AG04449 (cell line): ENCODE measurements at regions not wholly inside any gene's neighbourhood (a gene's known extent, or its start where the extent isn't known, plus 50 kb on each side); places are given as distances from the start of the nearest gene placed in this dataset.
A peak's percentile ranks its signal among the peaks of the same experiment; 100 is the strongest.
"Not testable (repeated sequence)": the region's sequence is repeated elsewhere in the genome, so short reads cannot be mapped to it uniquely, and the experiment has no call there.

Source experiments
- CTCF ChIA-PET: fragments of 350-600 bp; formaldehyde crosslinking; extraction: SDS; loops from one replicate; lab custom pipeline; 2021; ENCODE audit warnings: antibody characterized with exemption; lab: Yijun Ruan, JAX
- POLR2A ChIA-PET: fragments of 400-600, 350-600 bp; formaldehyde crosslinking; extraction: SDS; loops from one replicate; lab custom pipeline; 2020; ENCODE audit warnings: antibody characterized with exemption, inconsistent platforms; lab: Yijun Ruan, JAX
- DNase-seq: peaks from one replicate; pipeline ENCODE4 v3.0.0-alpha.2; 2010; ENCODE audit warnings: low read depth, low spot score
- H3K4me3 ChIP-seq: 2 replicates; pipeline ENCODE4 v1.5.1; 2011; ENCODE audit warnings: low read depth, mild to moderate bottlenecking, control low read depth, low read length
- CTCF ChIP-seq: IDR thresholded peaks from one replicate; pipeline ENCODE4 v1.5.1; 2011; ENCODE audit warnings: mild to moderate bottlenecking, moderate library complexity, low read length, control low read depth, inconsistent platforms; ENCODE audit not compliant: insufficient read depth; ENCODE audit errors: missing control alignments

- ChIA-PET POLR2A (no interaction called here), CTCF (no interaction called here)
- DNase-seq, result no peak
- TF ChIP-seq CTCF, result no peak
- no peak overlapping the region for H3K4me3 ChIP-seq
Observed at GRCh38 chr6:26754212-26754611, 94.7 kb upstream of the ZNF322 start.

GRCh38 chr6:26754801-26755200 is 95.3 kb upstream of the ZNF322 start:
- H3K4me3 ChIP-seq, CTCF ChIA-PET, POLR2A ChIA-PET, DNase-seq: not testable (repeated sequence)

- POLR2A ChIA-PET, CTCF ChIA-PET, DNase-seq: not testable (repeated sequence)
- H3K4me3 ChIP-seq, result peak overlapping the region; percentile 20
Observed at GRCh38 chr6:26756067-26756805, 96.7 kb upstream of the ZNF322 start.

GRCh38 chr6:26766203-26766902 is 106.8 kb upstream of the ZNF322 start:
- DNase-seq, POLR2A ChIA-PET, CTCF ChIA-PET, H3K4me3 ChIP-seq: not testable (repeated sequence)

- POLR2A ChIA-PET, DNase-seq, H3K4me3 ChIP-seq, CTCF ChIA-PET: not testable (repeated sequence)
Observed at GRCh38 chr6:26770941-26771666, 111.6 kb upstream of the ZNF322 start.

- POLR2A ChIA-PET, DNase-seq, H3K4me3 ChIP-seq, CTCF ChIA-PET: not testable (repeated sequence)
Observed at GRCh38 chr6:26773414-26773813, 113.9 kb upstream of the ZNF322 start.

GRCh38 chr6:26780563-26780962 is 121.0 kb upstream of the ZNF322 start:
- DNase-seq, POLR2A ChIA-PET, CTCF ChIA-PET, H3K4me3 ChIP-seq: not testable (repeated sequence)

- H3K4me3 ChIP-seq, POLR2A ChIA-PET, CTCF ChIA-PET, DNase-seq: not testable (repeated sequence)
Observed at GRCh38 chr6:26795474-26796307, 136.1 kb upstream of the ZNF322 start.

- DNase-seq, H3K4me3 ChIP-seq: not testable (repeated sequence)
Observed at GRCh38 chr6:26799903-26800633, 140.5 kb upstream of the ZNF322 start.

GRCh38 chr6:26803762-26804161 is 144.2 kb upstream of the ZNF322 start:
- DNase-seq, CTCF ChIA-PET, H3K4me3 ChIP-seq, POLR2A ChIA-PET: not testable (repeated sequence)

More at GRCh38 chr6:26799903-26800633, 140.5 kb upstream of the ZNF322 start:
- POLR2A ChIA-PET, CTCF ChIA-PET: not testable (repeated sequence)

- POLR2A ChIA-PET, CTCF ChIA-PET, H3K4me3 ChIP-seq: not testable (repeated sequence)
Observed at GRCh38 chr6:26811486-26812116, 152.1 kb upstream of the ZNF322 start.

GRCh38 chr6:26818640-26819225 is 159.2 kb upstream of the ZNF322 start:
- H3K4me3 ChIP-seq, DNase-seq, POLR2A ChIA-PET, CTCF ChIA-PET: not testable (repeated sequence)

More at GRCh38 chr6:26811486-26812116, 152.1 kb upstream of the ZNF322 start:
- not testable (repeated sequence) for DNase-seq

- DNase-seq, POLR2A ChIA-PET, CTCF ChIA-PET: not testable (repeated sequence)
Observed at GRCh38 chr6:26827965-26828364, 168.4 kb upstream of the ZNF322 start.

More at GRCh38 chr6:26827965-26828364, 168.4 kb upstream of the ZNF322 start:
- not testable (repeated sequence) for H3K4me3 ChIP-seq
